Muscle layer of duodenum (tissue), 2 donors: ENCODE measurements at regions not wholly inside any gene's neighbourhood (a gene's known extent, or its start where the extent isn't known, plus 50 kb on each side); places are given as distances from the start of the nearest gene placed in this dataset.
"Not testable (repeated sequence)": the region's sequence is repeated elsewhere in the genome, so short reads cannot be mapped to it uniquely, and the experiment has no call there.

Experiments used
- H3K27ac ChIP-seq: one replicate; pipeline ENCODE4 v1.7.0; 2013; ENCODE audit warnings: mild to moderate bottlenecking, low read length
- H3K27me3 ChIP-seq: one replicate; pipeline ENCODE4 v1.7.0; 2013; ENCODE audit warnings: low read depth, mild to moderate bottlenecking, control low read depth, low read length
- H3K36me3 ChIP-seq, 2 donors: one replicate each; pipeline ENCODE4 v1.7.0; 2013; ENCODE audit warnings: low read length in 2 of 2, control low read depth in 1 of 2, mild to moderate bottlenecking in 1 of 2; ENCODE audit not compliant: insufficient read depth in 2 of 2, control insufficient read depth in 1 of 2
- H3K4me1 ChIP-seq, 2 donors: one replicate each; pipeline ENCODE4 v1.7.0; 2013; ENCODE audit warnings: low read length in 2 of 2, mild to moderate bottlenecking in 2 of 2, control low read depth in 1 of 2, moderate library complexity in 1 of 2; ENCODE audit not compliant: insufficient read depth in 2 of 2, control insufficient read depth in 1 of 2
- H3K4me3 ChIP-seq, 2 donors: one replicate each; pipeline ENCODE4 v1.7.0; 2013; ENCODE audit warnings: low read length in 2 of 2, low read depth in 1 of 2, mild to moderate bottlenecking in 1 of 2
- H3K9me3 ChIP-seq, 2 donors: one replicate each; pipeline ENCODE4 v1.7.0; 2013; ENCODE audit warnings: low read length in 2 of 2, control low read depth in 1 of 2, mild to moderate bottlenecking in 1 of 2; ENCODE audit not compliant: control insufficient read depth in 1 of 2
- donor health status: healthy.

GRCh38 chr3:159340877-159341500 lies 539.1 kb downstream of the MFSD1 start:
- no peak overlapping the region for H3K4me3 ChIP-seq
- H3K9me3 ChIP-seq = peaks cover 0 to 6% of the 10 kb centered on the region in 2 donors
- H3K27me3 ChIP-seq = no peaks in the 10 kb centered on the region
- no peaks in the 10 kb centered on the region for H3K4me1 ChIP-seq
- H3K27ac ChIP-seq = no peak overlapping the region
- H3K36me3 ChIP-seq = no peaks in the 10 kb centered on the region

- Histone ChIP-seq H3K4me1 (no peaks in the 10 kb centered on the region), H3K9me3 (no peaks in the 10 kb centered on the region), H3K27ac (no peak overlapping the region), H3K4me3 (no peak overlapping the region), H3K36me3 (no peaks in the 10 kb centered on the region), H3K27me3 (no peaks in the 10 kb centered on the region)
These were observed 544.5 kb downstream of the MFSD1 start for GRCh38 chr3:159346271-159346903.

- no peak overlapping the region for H3K27ac ChIP-seq
These were observed 546.6 kb downstream of the MFSD1 start for GRCh38 chr3:159348431-159348830.

GRCh38 chr3:159356606-159357005 lies 554.8 kb downstream of the MFSD1 start:
- Histone ChIP-seq H3K27me3 (no peaks in the 10 kb centered on the region), H3K36me3 (no peaks in the 10 kb centered on the region), H3K4me1 (no peaks in the 10 kb centered on the region), H3K4me3 (no peak overlapping the region), H3K9me3 (no peaks in the 10 kb centered on the region), H3K27ac (no peak overlapping the region)

More at GRCh38 chr3:159348431-159348830, 546.6 kb downstream of the MFSD1 start:
- no peaks in the 10 kb centered on the region for H3K4me1 ChIP-seq
- no peaks in the 10 kb centered on the region for H3K27me3 ChIP-seq
- H3K4me3 ChIP-seq = no peak overlapping the region
- H3K9me3 ChIP-seq = no peaks in the 10 kb centered on the region
- H3K36me3 ChIP-seq = no peaks in the 10 kb centered on the region

GRCh38 chr3:159364511-159364910 lies 562.7 kb downstream of the MFSD1 start:
- Histone ChIP-seq H3K27me3 (no peaks in the 10 kb centered on the region), H3K4me3 (no peak overlapping the region), H3K9me3 (no peaks in the 10 kb centered on the region), H3K27ac (no peak overlapping the region), H3K36me3 (no peaks in the 10 kb centered on the region), H3K4me1 (no peaks in the 10 kb centered on the region)

DNA sequence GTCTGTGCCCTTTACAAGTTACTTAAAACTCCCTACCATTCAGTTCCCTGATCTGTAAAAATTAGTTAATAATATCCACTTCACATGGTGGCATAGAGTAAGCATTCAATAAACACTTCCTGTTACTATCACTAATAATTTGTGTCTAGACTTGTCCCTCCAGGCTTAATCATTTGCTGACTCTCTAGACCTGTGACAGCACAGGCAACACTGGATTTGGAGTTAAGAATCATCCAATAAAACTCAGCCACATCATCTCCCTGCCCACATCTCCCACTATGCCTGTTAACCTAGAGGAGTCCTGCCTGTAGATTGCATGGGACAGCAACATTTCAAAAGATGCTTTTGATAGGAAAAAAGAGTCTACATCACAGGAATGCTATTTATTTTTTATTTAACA lies 564.6 kb downstream of the MFSD1 start:
- H3K36me3 ChIP-seq = no peaks in the 10 kb centered on the region

DNA sequence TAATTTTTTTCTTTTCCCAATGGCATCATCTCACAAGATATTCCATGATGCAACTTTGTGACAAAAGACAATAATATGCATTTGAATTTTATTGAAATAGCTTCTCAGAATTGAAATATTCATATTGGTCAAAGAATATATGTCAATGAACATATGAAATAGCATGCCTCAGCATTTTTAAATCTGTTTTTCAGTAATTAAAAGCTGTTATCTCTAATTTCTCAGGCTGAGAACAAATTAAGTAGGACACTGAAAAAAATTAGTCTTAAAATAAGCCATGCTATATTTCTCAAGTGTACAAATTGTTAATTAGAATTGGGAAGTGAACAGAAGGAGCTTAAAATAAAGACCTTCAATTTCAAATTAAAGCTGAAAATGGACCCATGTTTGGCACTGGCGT lies 570.1 kb downstream of the MFSD1 start:
- Histone ChIP-seq H3K4me3 (no peak overlapping the region), H3K36me3 (no peaks in the 10 kb centered on the region), H3K27ac (no peak overlapping the region), H3K9me3 (peaks cover 0 to 3% of the 10 kb centered on the region in 2 donors), H3K4me1 (no peaks in the 10 kb centered on the region), H3K27me3 (no peaks in the 10 kb centered on the region)

More for the DNA sequence above, 564.6 kb downstream of the MFSD1 start:
- Histone ChIP-seq H3K4me1 (no peaks in the 10 kb centered on the region), H3K27me3 (no peaks in the 10 kb centered on the region), H3K9me3 (peaks cover 0 to 3% of the 10 kb centered on the region in 2 donors), H3K4me3 (no peak overlapping the region), H3K27ac (no peak overlapping the region)

DNA sequence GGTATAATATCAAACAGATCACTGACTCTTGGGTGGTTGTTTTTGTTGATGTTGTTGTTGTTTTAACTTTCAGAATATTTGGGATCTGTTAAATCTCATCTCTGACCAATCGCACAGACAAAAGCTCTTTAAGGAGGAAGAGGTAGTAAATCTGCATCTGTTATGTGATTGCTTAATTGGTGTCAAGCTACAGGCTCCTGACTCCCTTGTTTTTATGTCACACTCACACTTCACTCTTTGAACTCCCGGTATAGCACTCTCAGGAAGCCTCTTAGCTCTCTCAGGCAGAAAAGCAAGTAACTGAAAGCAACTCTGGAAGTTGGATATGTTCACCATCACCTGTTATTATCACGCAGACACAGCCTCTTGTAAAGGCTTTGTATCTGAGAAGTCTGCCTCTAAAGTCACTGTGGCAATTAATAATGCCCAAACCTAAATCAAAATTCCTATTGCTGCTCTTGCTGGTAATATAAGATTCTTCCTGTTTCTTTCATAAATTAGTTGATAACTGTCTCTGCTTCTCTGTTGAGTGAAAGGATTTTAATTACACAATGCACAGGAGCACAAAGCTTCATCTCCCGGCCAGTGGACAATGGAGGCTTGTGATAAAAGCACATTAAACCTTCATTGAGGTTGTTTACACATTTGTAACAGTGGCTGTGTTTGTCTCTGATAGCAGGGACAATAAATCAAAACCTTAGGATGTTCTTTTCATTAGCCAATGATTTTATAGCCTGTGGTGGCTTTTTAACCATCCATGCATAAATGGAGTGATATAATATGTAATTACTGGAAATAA lies 576.7 kb downstream of the MFSD1 start:
- no peak overlapping the region for H3K4me3 ChIP-seq
- peaks cover 0 to 4% of the 10 kb centered on the region in 2 donors for H3K4me1 ChIP-seq
- no peaks in the 10 kb centered on the region for H3K27me3 ChIP-seq
- H3K27ac ChIP-seq = no peak overlapping the region
- H3K36me3 ChIP-seq = no peaks in the 10 kb centered on the region
- H3K9me3 ChIP-seq = no peaks in the 10 kb centered on the region

- Histone ChIP-seq H3K4me1 (peaks cover 0 to 4% of the 10 kb centered on the region in 2 donors), H3K9me3 (no peaks in the 10 kb centered on the region), H3K27ac (no peak overlapping the region), H3K27me3 (no peaks in the 10 kb centered on the region), H3K4me3 (no peak overlapping the region), H3K36me3 (no peaks in the 10 kb centered on the region)
These were observed 579.0 kb downstream of the MFSD1 start for GRCh38 chr3:159380891-159381290.

GRCh38 chr3:159390656-159391212 lies 588.9 kb downstream of the MFSD1 start:
- Histone ChIP-seq H3K4me1 (no peaks in the 10 kb centered on the region), H3K27ac (no peak overlapping the region), H3K4me3 (no peak overlapping the region), H3K27me3 (no peaks in the 10 kb centered on the region), H3K36me3 (no peaks in the 10 kb centered on the region), H3K9me3 (no peaks in the 10 kb centered on the region)

- H3K4me3 ChIP-seq = not testable (repeated sequence)
These were observed 591.0 kb upstream of the IL12A start for GRCh38 chr3:159397683-159398082.

More at GRCh38 chr3:159397683-159398082, 591.0 kb upstream of the IL12A start:
- not testable (repeated sequence) for H3K27ac ChIP-seq, H3K9me3 ChIP-seq, H3K4me1 ChIP-seq, H3K27me3 ChIP-seq, H3K36me3 ChIP-seq
